Muscle of leg (tissue), 3 donors: ENCODE measurements at regions not wholly inside any gene's neighbourhood (a gene's known extent, or its start where the extent isn't known, plus 50 kb on each side); places are given as distances from the start of the nearest gene placed in this dataset.

Source experiments
- DNase-seq: peaks from one replicate; pipeline ENCODE4 v3.0.0; 2013
- H3K27ac ChIP-seq: one replicate; pipeline ENCODE4 v1.5.1; 2013; ENCODE audit warnings: mild to moderate bottlenecking, low read length, control low read depth
- H3K27me3 ChIP-seq: one replicate; pipeline ENCODE4 v1.6.1; 2013; ENCODE audit warnings: low read length; ENCODE audit not compliant: control insufficient read depth, insufficient read depth
- H3K36me3 ChIP-seq: one replicate; pipeline ENCODE4 v1.6.1; 2013; ENCODE audit warnings: low read length; ENCODE audit not compliant: control insufficient read depth, insufficient read depth
- H3K4me1 ChIP-seq: one replicate; pipeline ENCODE4 v1.6.1; 2013; ENCODE audit warnings: low read length; ENCODE audit not compliant: control insufficient read depth, insufficient read depth
- H3K4me3 ChIP-seq: one replicate; pipeline ENCODE4 v1.5.1; 2013; ENCODE audit warnings: low read length, control low read depth
- H3K9me3 ChIP-seq: replicated peaks from 2 replicates; pipeline ENCODE4 v1.6.1; 2013; ENCODE audit warnings: low read depth, low read length; ENCODE audit not compliant: control insufficient read depth
- WGBS: methylation state at CpG from one replicate; pipeline ENCODE4 v1.1.5; 2013; ENCODE audit warnings: missing lambda C conversion rate; ENCODE audit not compliant: insufficient coverage; 5-methylcytosine and 5-hydroxymethylcytosine counted together

DNA sequence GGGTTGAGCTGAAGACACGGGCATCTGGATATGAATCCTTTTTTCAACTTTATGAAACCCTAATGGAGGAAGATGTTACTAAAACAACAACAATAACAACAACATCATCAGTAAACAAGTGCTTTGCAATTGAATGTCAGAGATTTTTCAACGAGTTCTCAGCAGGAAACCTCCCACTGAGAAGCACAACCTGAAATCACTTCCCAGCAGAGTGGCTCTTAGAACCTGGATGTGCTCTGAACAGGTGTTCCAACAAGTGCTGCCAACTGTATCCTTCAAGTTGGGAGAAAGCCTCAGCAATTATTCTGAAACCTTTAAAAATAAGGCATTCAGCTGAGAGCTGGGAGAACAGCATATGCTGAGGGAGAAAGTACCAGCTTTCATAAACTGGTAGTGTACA lies 1622.7 kb upstream of the CELF4 start:
- 40% methylated on average over 1 of the region's 2 CpGs for WGBS
- Histone ChIP-seq H3K9me3 (no peaks in the 10 kb centered on the region), H3K4me1 (no peaks in the 10 kb centered on the region), H3K27ac (no peak overlapping the region), H3K36me3 (no peaks in the 10 kb centered on the region), H3K27me3 (no peaks in the 10 kb centered on the region), H3K4me3 (no peak overlapping the region)
- no peak for DNase-seq

DNA sequence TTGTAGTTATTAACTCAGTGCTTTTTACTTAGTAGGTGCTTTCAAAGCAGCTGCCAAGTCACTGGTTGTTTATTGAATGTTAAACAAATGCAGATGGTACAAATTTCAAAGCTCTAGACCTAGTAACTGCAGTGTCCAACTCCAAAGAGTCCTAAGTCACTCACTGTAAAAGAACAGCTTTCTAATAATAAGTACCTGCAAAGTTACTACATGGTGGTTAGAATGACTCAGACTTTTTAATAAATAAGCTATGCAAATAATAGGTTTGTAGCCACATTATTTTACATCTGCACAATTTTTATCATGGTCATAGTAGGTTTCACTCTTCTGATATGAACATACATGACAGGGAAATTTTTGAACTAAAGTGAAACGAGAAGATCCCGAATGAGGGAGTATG lies 1620.4 kb upstream of the CELF4 start:
- Histone ChIP-seq H3K4me1 (no peaks in the 10 kb centered on the region), H3K4me3 (no peak overlapping the region), H3K27ac (no peak overlapping the region), H3K27me3 (no peaks in the 10 kb centered on the region), H3K9me3 (no peaks in the 10 kb centered on the region), H3K36me3 (no peaks in the 10 kb centered on the region)
- no peak for DNase-seq
- 67% methylated on average over 1 of the region's 2 CpGs for WGBS

DNA sequence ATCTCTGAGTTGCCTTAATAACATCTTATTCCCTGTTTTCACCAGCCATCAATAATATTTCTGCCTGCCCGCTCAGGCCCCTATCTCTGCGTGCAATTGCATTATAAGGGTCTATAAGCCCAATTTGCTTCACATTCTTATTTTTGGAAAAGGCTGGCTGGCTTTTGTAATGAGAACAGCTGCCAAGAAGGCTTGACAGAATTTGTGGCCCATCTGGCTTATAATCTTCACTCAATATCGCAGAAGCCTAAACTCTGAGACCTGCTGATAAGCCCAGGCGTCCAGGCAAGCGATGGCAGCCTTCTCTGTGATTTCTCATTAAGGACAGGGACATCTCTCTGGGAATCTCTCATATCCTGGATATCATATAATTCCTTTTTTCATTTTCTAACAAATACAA lies 1618.6 kb upstream of the CELF4 start:
- Histone ChIP-seq H3K36me3 (no peaks in the 10 kb centered on the region), H3K27ac (no peak overlapping the region), H3K27me3 (no peaks in the 10 kb centered on the region), H3K9me3 (no peaks in the 10 kb centered on the region), H3K4me1 (no peaks in the 10 kb centered on the region), H3K4me3 (no peak overlapping the region)
- 83% methylated on average over 2 of the region's 5 CpGs for WGBS
- no peak for DNase-seq

DNA sequence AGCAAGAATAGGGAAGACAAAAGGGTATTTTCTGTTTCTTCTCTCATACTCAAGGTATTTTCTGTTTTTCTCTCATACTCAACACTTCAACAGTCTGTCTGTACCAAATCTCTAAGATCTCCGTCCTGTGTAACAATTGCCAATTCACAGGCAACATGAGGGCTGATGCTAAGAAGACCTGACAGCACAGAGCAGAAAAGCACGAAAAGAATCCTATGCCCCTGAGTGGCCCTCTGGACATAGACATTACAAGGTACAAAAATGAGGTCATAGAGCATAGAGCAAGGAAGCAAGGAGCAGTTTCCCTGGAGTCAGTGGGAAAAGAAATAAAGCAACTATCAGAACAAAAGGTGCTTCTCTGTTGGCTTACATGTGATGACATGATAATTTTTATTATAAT lies 1612.6 kb upstream of the CELF4 start:
- Histone ChIP-seq H3K36me3 (no peaks in the 10 kb centered on the region), H3K4me1 (no peaks in the 10 kb centered on the region), H3K27me3 (no peaks in the 10 kb centered on the region), H3K27ac (no peak overlapping the region), H3K4me3 (no peak overlapping the region), H3K9me3 (no peaks in the 10 kb centered on the region)
- 83% methylated on average over 2 of the region's 2 CpGs for WGBS
- no peak for DNase-seq

DNA sequence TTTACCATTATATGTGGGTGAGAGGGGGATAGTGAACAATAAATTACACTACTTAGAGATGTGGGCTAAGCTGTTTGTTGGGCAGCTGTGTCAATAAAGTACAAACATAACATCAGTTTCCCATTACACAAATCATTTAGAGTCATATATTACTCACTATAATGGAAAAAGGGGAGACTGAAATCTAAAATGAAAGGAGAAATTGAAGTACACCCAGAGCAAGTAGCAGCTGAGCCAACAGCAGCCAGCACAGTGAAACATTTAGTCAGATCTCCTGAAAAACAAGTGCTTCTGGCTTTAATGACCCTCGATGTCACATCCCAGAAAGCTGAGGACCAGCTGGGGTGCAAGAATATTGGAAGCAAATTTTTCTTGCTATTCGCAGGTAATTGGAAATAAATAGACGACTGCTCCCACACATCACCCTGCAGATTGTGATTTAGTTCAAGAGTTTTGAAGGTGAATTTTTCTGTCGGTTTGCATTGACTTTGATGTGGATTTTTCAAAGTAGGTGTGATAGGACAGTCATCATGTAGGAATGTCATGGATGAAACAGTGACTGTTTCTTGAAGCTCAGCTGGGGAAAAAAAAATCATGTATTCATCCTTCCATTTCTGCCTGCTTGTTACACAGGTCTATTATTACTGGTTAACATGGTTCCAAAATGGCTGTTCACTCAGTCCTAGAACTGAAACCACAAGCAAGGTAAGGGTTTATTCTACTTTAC lies 1607.3 kb upstream of the CELF4 start:
- DNase-seq: no peak
- H3K4me1 ChIP-seq: no peaks in the 10 kb centered on the region
- no peaks in the 10 kb centered on the region for H3K27me3 ChIP-seq
- no peaks in the 10 kb centered on the region for H3K9me3 ChIP-seq
- H3K27ac ChIP-seq: no peak overlapping the region
- H3K36me3 ChIP-seq: no peaks in the 10 kb centered on the region
- no peak overlapping the region for H3K4me3 ChIP-seq
- WGBS: 90% methylated on average over 2 of the region's 4 CpGs

DNA sequence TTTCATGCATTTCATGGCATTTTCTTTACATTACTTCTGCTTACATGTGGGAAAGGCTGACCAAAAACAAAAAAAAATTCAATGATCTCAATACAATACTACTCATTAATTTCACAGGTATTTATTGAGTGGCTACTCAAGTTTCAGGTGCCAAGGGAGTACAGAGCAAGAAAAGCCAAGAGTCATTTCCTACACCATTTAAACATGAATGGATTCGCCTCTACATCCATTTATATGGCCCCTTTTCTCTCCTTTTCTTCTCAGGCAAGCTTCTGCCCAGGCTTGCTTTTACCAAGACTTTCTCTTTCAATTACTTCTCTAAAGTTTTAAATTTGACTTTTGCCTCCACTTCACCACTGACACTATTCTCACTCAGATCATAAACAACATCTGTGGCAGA lies 1603.1 kb upstream of the CELF4 start:
- WGBS: 86% methylated on average over 1 of the region's 1 CpG

DNA sequence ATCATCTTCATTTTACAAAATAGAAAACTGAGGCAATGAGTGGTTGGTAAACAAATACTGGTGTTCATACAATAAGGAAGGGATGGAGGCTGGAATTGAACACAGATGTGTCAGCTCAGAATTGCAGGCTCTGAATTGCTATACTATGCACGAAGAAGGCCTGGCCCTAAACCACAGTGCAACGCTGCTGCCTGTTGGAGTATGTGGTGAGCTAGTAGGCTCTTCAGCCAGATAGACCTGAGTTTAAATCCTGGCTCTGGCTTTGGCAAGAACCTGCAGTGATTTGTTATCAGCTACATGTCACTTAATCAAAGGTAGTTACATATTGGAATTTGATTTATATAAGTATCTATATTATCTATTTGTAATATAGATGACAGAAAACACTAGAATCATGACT lies 1602.4 kb upstream of the CELF4 start:
- Histone ChIP-seq H3K27me3 (no peaks in the 10 kb centered on the region), H3K4me1 (no peaks in the 10 kb centered on the region), H3K27ac (no peak overlapping the region), H3K9me3 (no peaks in the 10 kb centered on the region), H3K36me3 (no peaks in the 10 kb centered on the region), H3K4me3 (no peak overlapping the region)
- 40% methylated on average over 1 of the region's 2 CpGs for WGBS
- DNase-seq: no peak

More for the DNA sequence above, 1603.1 kb upstream of the CELF4 start:
- Histone ChIP-seq H3K4me1 (no peaks in the 10 kb centered on the region), H3K4me3 (no peak overlapping the region), H3K27me3 (no peaks in the 10 kb centered on the region), H3K36me3 (no peaks in the 10 kb centered on the region), H3K27ac (no peak overlapping the region), H3K9me3 (no peaks in the 10 kb centered on the region)
- no peak for DNase-seq

DNA sequence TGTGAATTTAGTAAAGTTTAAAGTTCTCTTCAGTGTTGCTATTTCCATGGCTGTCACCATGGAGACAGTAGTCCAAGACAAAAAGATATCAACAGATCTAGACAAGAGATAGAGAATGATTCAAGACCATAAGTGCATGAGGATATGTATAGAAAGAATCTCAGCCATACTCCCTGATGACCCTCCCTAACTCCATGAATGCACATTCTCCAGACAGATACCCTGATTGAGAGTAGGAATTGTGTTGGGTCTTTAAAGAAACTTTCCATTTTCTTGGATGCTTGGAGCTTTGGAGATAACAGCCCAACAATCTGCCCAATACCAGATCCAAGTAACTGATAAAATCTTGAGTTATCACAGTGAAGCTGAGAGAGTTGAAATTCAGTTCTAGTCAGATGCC lies 1601.2 kb upstream of the CELF4 start:
- Histone ChIP-seq H3K27me3 (no peaks in the 10 kb centered on the region), H3K36me3 (no peaks in the 10 kb centered on the region), H3K4me1 (no peaks in the 10 kb centered on the region), H3K9me3 (no peaks in the 10 kb centered on the region), H3K4me3 (no peak overlapping the region), H3K27ac (no peak overlapping the region)
- DNase-seq: peak; percentile 10

DNA sequence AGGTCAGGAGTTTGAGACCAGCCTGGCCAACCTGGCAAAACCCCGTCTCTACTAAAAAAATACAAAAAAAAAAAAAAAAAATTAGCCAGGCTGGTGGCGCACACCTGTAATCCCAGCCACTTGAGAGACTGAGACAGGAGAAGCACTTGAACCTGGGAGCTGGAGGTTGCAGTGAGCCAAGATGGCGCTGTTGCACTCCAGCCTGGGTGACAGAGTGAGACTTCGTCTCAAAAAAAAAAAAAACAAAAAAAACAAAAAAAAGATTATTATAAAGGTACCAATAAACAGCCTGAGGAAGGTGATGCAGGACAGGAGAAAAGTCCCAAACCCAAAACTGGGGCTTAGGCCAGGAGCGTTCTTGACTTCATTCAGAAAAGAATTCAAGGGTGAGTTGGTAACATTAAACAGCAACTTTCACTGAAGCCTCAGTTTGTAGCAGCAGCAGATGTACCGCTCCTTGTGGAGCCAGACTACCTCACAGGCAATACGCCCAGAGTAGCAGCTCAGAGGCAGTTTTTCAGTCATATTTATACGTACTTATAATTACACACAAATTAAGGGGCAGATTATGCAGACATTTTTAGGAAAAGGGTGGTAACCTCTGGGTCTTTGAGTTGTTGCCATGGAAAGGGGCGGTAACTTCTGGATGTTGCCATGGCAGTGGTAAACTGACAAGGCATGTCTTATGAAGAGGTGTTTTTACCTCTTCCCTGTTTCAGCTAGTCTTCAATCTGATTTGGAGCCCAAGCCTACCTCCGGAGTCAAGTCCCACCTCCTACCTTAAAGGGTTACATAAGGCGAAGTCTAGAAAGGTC lies 1596.6 kb upstream of the CELF4 start:
- DNase-seq: no peak
- WGBS: 100% methylated on average over 1 of the region's 11 CpGs
- Histone ChIP-seq H3K4me3 (no peak overlapping the region), H3K9me3 (no peaks in the 10 kb centered on the region), H3K27ac (no peak overlapping the region), H3K4me1 (no peaks in the 10 kb centered on the region), H3K27me3 (no peaks in the 10 kb centered on the region), H3K36me3 (no peaks in the 10 kb centered on the region)

DNA sequence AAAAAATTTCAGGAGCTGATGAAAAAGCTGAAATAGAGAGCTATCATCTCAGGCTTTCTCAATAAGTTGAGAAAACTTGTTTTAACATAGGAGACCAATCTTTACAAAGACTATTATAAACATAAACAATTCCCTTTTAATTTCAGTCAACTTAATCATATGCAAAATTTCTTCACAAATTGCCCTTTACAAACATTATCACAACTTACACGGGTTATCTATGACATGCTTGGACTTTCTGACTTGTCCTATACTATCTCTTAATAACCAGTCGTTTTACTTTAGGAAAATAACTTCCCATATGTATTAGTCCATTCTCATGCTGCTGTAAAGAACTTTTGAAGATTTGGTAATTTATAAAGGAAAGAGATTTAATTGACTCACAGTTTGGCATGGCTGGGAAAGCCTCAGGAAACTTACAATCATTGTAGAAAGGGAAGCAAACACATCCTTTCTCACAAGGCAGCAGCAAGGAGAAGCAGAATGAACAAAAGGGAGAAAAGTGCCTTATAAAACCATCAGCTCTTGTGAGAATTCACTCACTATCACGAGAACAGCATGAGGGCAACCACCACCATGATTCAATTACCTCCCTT lies 1583.7 kb upstream of the CELF4 start:
- Histone ChIP-seq H3K36me3 (no peaks in the 10 kb centered on the region), H3K4me1 (no peaks in the 10 kb centered on the region), H3K9me3 (peaks cover 17% of the 10 kb centered on the region), H3K4me3 (no peak overlapping the region), H3K27me3 (no peaks in the 10 kb centered on the region), H3K27ac (no peak overlapping the region)
- no peak for DNase-seq
- WGBS: no CpG with 5 or more reads among the region's 3 CpGs
